GM18508 (cell line): ENCODE measurements at regions not wholly inside any gene's neighbourhood (a gene's known extent, or its start where the extent isn't known, plus 50 kb on each side); places are given as distances from the start of the nearest gene placed in this dataset.
"Not testable (repeated sequence)": the region's sequence is repeated elsewhere in the genome, so short reads cannot be mapped to it uniquely, and the experiment has no call there.

Source experiments
- ATAC-seq: cut with Tn5 transposase; IDR thresholded peaks from one replicate; pipeline ENCODE4 v1.9.1; 2021; ENCODE audit warnings: moderate number of reproducible peaks; ENCODE audit not compliant: insufficient read depth, unreplicated experiment

- no peak for ATAC-seq
These were observed 624.5 kb downstream of the PLOD2 start for GRCh38 chr3:145536461-145536860.

- ATAC-seq: no peak
These were observed 610.5 kb downstream of the PLOD2 start for GRCh38 chr3:145550522-145550921.

GRCh38 chr3:145557405-145557804 lies 603.6 kb downstream of the PLOD2 start:
- no peak for ATAC-seq

- no peak for ATAC-seq
These were observed 582.5 kb downstream of the PLOD2 start for GRCh38 chr3:145578471-145578870.

GRCh38 chr3:145581694-145582093 lies 579.3 kb downstream of the PLOD2 start:
- no peak for ATAC-seq

GRCh38 chr3:145604851-145605250 lies 556.1 kb downstream of the PLOD2 start:
- no peak for ATAC-seq

- no peak for ATAC-seq
These were observed 541.0 kb downstream of the PLOD2 start for GRCh38 chr3:145620002-145620401.

- ATAC-seq: no peak
These were observed 540.5 kb downstream of the PLOD2 start for GRCh38 chr3:145620486-145620885.

GRCh38 chr3:145623349-145623748 lies 537.6 kb downstream of the PLOD2 start:
- ATAC-seq: no peak

GRCh38 chr3:145628211-145628610 lies 532.8 kb downstream of the PLOD2 start:
- no peak for ATAC-seq

- no peak for ATAC-seq
These were observed 523.9 kb downstream of the PLOD2 start for GRCh38 chr3:145637105-145637504.

GRCh38 chr3:145639003-145639606 lies 521.9 kb downstream of the PLOD2 start:
- ATAC-seq: no peak

- ATAC-seq: no peak
These were observed 521.1 kb downstream of the PLOD2 start for GRCh38 chr3:145639875-145640274.

GRCh38 chr3:145648396-145648795 lies 512.6 kb downstream of the PLOD2 start:
- no peak for ATAC-seq

GRCh38 chr3:145649368-145649887 lies 511.6 kb downstream of the PLOD2 start:
- ATAC-seq: no peak

GRCh38 chr3:145650170-145650569 lies 510.8 kb downstream of the PLOD2 start:
- no peak for ATAC-seq

GRCh38 chr3:145671121-145671520 lies 489.9 kb downstream of the PLOD2 start:
- no peak for ATAC-seq

- ATAC-seq: no peak
These were observed 487.1 kb downstream of the PLOD2 start for GRCh38 chr3:145673838-145674237.

GRCh38 chr3:145678401-145678800 lies 482.6 kb downstream of the PLOD2 start:
- ATAC-seq: no peak

- no peak for ATAC-seq
These were observed 479.8 kb downstream of the PLOD2 start for GRCh38 chr3:145681181-145681580.

GRCh38 chr3:145687978-145688377 lies 473.0 kb downstream of the PLOD2 start:
- ATAC-seq: not testable (repeated sequence)

- no peak for ATAC-seq
These were observed 468.2 kb downstream of the PLOD2 start for GRCh38 chr3:145692751-145693150.
